ENCODE measurements at regions not wholly inside any gene's neighbourhood (a gene's known extent, or its start where the extent isn't known, plus 50 kb on each side); places are given as distances from the start of the nearest gene placed in this dataset.

DNA sequence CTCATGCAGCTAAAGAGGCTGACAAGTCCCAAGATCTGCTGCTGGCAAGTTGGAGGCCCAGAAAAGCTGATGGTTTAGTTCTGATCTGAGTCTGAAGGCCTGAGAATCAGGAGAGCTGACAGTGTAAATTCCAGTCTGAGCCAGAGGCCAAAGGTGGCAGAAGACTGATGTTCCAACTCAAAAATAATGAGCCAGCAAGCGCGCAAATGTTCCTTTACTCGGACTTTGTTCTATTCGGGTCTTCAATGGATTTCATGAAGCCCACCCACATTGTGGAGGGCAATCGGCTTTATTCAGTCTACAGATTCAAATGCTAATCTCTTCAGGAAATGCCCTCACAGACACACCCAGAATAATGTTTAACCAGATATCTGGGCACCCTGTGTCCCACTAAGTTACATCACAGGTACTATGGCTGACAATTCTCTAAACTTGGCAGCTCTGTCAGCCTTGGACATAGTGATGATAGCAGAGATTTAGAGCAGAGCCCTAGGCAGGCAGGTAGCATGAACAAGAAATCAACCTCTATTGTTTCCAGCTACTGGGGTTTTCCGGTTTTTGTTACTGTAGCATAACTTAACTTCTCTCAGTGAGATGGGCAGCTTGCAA, 318.5 kb downstream of the HRH4 start:
- 63% methylated on average over 1 of the region's 6 CpGs for WGBS (ENCODE audit: insufficient coverage, low lambda C conversion rate)

DNA sequence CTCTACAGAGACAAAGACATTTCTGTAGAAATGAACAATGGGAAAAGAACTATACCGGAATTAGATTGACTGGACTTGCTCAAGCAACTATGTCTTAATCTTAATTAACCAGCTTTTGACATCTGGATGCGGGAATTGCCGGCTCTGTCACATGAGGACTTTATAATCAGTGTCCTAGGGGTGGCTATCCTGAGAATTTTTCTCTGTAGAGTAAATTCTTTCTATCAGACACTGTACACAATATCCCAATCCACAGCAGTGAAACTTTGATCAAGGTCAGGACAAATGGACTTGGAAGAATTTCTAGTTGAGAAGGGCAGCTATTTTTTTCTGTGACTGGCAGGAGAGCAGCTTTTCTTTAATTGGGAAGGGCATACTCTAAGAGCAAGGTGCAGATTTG, 322.1 kb downstream of the HRH4 start:
- peaks cover 30% of the 10 kb centered on the region for H3K4me1 ChIP-seq (ENCODE audit: control insufficient read depth, insufficient read depth, low read length)
- WGBS (ENCODE audit: insufficient coverage, low lambda C conversion rate), result no CpG with 5 or more reads among the region's 3 CpGs
- DNase-seq, result peak; percentile 49 to 75
- peak overlapping the region; percentile 56 for H3K27ac ChIP-seq (ENCODE audit: low read length)
- H3K9me3 ChIP-seq (ENCODE audit: control insufficient read depth, low read depth, low read length), result no peaks in the 10 kb centered on the region
- H3K4me3 ChIP-seq (ENCODE audit: low read length), result no peak overlapping the region
- no peaks in the 10 kb centered on the region for H3K27me3 ChIP-seq (ENCODE audit: control insufficient read depth, insufficient read depth, low read length)
- H3K36me3 ChIP-seq (ENCODE audit: control insufficient read depth, insufficient read depth, low read length), result no peaks in the 10 kb centered on the region

More for the DNA sequence above, 318.5 kb downstream of the HRH4 start:
- Histone ChIP-seq H3K4me1 (ENCODE audit: control insufficient read depth, insufficient read depth, low read length) (peaks cover 39% of the 10 kb centered on the region), H3K27ac (ENCODE audit: low read length) (peak overlapping the region; percentile 78), H3K27me3 (ENCODE audit: control insufficient read depth, insufficient read depth, low read length) (no peaks in the 10 kb centered on the region), H3K36me3 (ENCODE audit: control insufficient read depth, insufficient read depth, low read length) (no peaks in the 10 kb centered on the region), H3K9me3 (ENCODE audit: control insufficient read depth, low read depth, low read length) (no peaks in the 10 kb centered on the region), H3K4me3 (ENCODE audit: low read length) (no peak overlapping the region)
- peak; percentile 68 to 88 for DNase-seq

DNA sequence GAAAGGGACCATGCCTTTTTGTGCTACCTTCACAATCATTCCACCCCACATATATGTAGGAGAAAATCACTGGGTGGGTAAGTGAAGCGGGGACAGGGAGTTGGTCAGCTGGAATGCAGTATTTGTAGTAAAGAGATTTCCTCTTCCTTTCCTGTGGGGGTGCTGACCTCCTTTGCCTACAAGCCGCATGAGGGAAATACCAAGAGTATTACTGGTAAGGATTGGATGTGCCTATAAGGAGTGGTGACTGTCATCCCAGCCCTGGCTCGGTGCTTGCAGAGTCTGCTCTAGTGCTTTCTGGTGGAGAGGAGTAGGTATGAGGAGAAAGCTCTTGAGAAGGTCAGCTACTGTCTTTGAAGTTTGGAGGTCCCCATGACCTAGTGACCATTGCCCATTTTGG, 324.6 kb downstream of the HRH4 start:
- peaks cover 14% of the 10 kb centered on the region for H3K4me1 ChIP-seq (ENCODE audit: control insufficient read depth, insufficient read depth, low read length)
- no peaks in the 10 kb centered on the region for H3K27me3 ChIP-seq (ENCODE audit: control insufficient read depth, insufficient read depth, low read length)
- no peak overlapping the region for H3K27ac ChIP-seq (ENCODE audit: low read length)
- DNase-seq, result no peak
- H3K9me3 ChIP-seq (ENCODE audit: control insufficient read depth, low read depth, low read length), result no peaks in the 10 kb centered on the region
- WGBS (ENCODE audit: insufficient coverage, low lambda C conversion rate), result no CpG with 5 or more reads among the region's 3 CpGs
- no peak overlapping the region for H3K4me3 ChIP-seq (ENCODE audit: low read length)
- no peaks in the 10 kb centered on the region for H3K36me3 ChIP-seq (ENCODE audit: control insufficient read depth, insufficient read depth, low read length)

DNA sequence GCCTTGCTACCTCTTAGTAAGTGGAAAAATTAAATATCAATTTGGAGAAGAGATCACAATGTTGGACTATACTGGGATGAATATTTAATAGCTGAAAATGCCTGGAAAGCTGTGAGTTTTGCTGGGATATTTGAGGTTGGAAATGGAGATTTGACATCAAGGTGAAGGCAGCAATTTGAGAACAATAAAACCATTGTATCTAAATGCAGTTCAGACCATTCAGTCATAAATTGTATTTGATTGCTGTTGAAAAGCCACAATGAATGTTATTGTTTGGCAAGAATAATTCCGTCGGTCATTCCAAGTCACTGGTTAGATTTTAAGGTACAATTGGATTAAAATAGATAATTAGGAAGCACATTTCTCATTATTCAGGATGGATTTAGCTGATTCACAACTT, 325.6 kb downstream of the HRH4 start:
- Histone ChIP-seq H3K4me1 (ENCODE audit: control insufficient read depth, insufficient read depth, low read length) (peaks cover 12% of the 10 kb centered on the region), H3K27ac (ENCODE audit: low read length) (no peak overlapping the region), H3K27me3 (ENCODE audit: control insufficient read depth, insufficient read depth, low read length) (no peaks in the 10 kb centered on the region), H3K4me3 (ENCODE audit: low read length) (no peak overlapping the region), H3K9me3 (ENCODE audit: control insufficient read depth, low read depth, low read length) (no peaks in the 10 kb centered on the region), H3K36me3 (ENCODE audit: control insufficient read depth, insufficient read depth, low read length) (no peaks in the 10 kb centered on the region)
- WGBS (ENCODE audit: insufficient coverage, low lambda C conversion rate), result no CpG with 5 or more reads among the region's 2 CpGs
- no peak for DNase-seq

DNA sequence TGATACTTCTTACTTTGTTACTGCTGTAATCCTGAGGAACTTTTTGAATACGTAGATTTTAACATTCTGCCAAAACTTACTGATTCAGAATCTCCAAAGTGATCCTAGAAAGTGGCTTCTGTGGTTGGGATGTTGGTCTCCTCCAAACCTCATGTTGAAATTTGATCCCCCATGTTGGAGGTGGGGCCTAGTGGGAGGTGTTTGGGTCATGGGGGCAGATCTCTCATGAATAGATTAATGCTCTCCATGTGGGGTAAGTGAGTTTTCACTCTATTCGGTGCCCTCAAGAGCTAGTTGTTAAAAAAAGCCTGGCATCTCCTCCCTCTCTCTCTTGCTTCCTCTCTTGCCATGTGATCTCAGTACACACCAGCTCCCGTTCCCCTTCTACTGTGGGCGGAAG, 329.9 kb downstream of the HRH4 start:
- Histone ChIP-seq H3K4me3 (ENCODE audit: low read length) (no peak overlapping the region), H3K36me3 (ENCODE audit: control insufficient read depth, insufficient read depth, low read length) (no peaks in the 10 kb centered on the region), H3K4me1 (ENCODE audit: control insufficient read depth, insufficient read depth, low read length) (peaks cover 6% of the 10 kb centered on the region), H3K27me3 (ENCODE audit: control insufficient read depth, insufficient read depth, low read length) (no peaks in the 10 kb centered on the region), H3K9me3 (ENCODE audit: control insufficient read depth, low read depth, low read length) (no peaks in the 10 kb centered on the region), H3K27ac (ENCODE audit: low read length) (no peak overlapping the region)
- DNase-seq, result no peak
- 80% methylated on average over 1 of the region's 4 CpGs for WGBS (ENCODE audit: insufficient coverage, low lambda C conversion rate)

DNA sequence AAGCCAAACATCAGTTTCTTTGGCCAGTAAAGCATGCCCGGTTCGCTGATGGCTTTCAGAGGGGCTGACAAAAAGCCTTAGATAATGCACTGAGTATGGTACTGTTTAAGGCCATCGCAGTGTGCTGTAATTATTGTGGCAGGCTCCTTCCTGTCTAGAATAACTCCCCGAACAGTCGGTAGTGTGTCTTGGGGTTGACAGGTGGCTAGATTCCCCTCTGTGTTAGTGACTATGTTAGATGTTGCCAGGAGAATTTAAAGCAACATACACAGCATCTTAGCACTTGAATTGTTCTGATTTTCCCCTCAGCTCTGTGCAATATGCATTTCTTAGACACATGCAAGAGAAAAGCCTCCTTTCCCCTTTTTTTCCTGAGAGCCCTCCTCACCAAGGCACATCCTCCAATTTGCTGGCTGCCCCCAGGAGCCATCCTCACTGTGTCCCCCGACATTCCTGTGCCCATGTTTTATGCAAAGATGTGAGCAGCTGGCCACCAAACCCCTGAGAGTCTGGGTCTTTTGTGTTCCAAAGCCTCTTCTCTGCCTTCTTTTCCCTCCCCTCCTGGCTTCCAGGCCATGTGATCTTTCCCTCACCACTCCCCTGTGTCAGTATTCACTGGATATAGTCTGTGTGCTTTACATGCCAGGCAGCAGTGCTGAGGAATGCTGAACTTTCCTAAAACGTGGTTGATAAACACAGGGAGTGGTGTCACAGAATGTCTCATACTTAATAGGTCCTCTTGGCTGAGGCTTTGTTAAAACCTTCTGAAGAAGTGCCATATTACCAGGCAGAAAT, 331.5 kb downstream of the HRH4 start:
- Histone ChIP-seq H3K9me3 (ENCODE audit: control insufficient read depth, low read depth, low read length) (no peaks in the 10 kb centered on the region), H3K27ac (ENCODE audit: low read length) (no peak overlapping the region), H3K4me1 (ENCODE audit: control insufficient read depth, insufficient read depth, low read length) (peaks cover 6% of the 10 kb centered on the region), H3K27me3 (ENCODE audit: control insufficient read depth, insufficient read depth, low read length) (no peaks in the 10 kb centered on the region), H3K4me3 (ENCODE audit: low read length) (no peak overlapping the region), H3K36me3 (ENCODE audit: control insufficient read depth, insufficient read depth, low read length) (no peaks in the 10 kb centered on the region)
- DNase-seq, result no peak
- no CpG with 5 or more reads among the region's 7 CpGs for WGBS (ENCODE audit: insufficient coverage, low lambda C conversion rate)

DNA sequence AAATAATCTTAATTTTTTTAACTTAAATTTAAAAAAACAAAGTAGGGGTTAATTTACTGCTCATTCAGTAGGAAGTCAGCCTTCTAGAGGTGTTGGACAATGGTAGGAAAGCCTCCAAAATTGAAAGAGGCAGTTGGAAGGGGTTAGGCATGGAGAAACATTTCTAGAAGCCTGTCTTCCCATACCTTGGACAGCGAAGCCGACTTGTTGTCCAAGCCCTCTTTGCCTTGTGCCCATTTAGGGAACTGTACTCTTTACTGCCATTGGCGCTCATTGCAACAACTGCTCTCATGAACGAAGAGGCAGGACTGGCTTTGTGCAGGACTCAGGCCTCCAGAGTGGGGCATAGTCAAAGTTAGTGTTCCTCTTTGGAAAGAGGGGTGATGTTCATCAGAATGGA, 333.3 kb downstream of the HRH4 start:
- no CpG with 5 or more reads among the region's 4 CpGs for WGBS (ENCODE audit: insufficient coverage, low lambda C conversion rate)
- no peaks in the 10 kb centered on the region for H3K36me3 ChIP-seq (ENCODE audit: control insufficient read depth, insufficient read depth, low read length)
- no peak overlapping the region for H3K27ac ChIP-seq (ENCODE audit: low read length)
- no peak overlapping the region for H3K4me3 ChIP-seq (ENCODE audit: low read length)
- no peaks in the 10 kb centered on the region for H3K27me3 ChIP-seq (ENCODE audit: control insufficient read depth, insufficient read depth, low read length)
- peaks cover 6% of the 10 kb centered on the region for H3K4me1 ChIP-seq (ENCODE audit: control insufficient read depth, insufficient read depth, low read length)
- H3K9me3 ChIP-seq (ENCODE audit: control insufficient read depth, low read depth, low read length), result no peaks in the 10 kb centered on the region
- DNase-seq, result no peak

DNA sequence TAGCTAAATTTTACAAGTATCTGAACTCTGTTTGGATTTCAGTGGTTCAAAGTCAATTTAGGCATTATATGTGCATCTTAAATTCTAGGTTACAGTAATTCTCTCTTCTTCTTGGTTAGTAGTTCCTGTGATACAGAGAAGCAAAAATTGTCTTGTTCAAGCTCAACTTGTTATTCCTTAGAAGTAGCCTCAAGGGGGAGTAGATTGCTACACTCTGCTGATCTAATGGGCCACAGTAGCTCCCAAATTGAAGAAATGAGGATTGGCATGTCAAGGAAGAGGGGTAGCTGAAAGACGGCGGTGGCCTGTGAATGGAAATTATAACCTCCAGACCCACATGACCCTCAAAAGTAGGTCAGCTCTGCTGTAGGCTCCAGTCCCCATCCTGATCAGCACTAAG, 334.7 kb downstream of the HRH4 start:
- no peaks in the 10 kb centered on the region for H3K27me3 ChIP-seq (ENCODE audit: control insufficient read depth, insufficient read depth, low read length)
- no peaks in the 10 kb centered on the region for H3K36me3 ChIP-seq (ENCODE audit: control insufficient read depth, insufficient read depth, low read length)
- peaks cover 6% of the 10 kb centered on the region for H3K4me1 ChIP-seq (ENCODE audit: control insufficient read depth, insufficient read depth, low read length)
- no CpG with 5 or more reads among the region's 2 CpGs for WGBS (ENCODE audit: insufficient coverage, low lambda C conversion rate)
- DNase-seq, result no peak
- H3K9me3 ChIP-seq (ENCODE audit: control insufficient read depth, low read depth, low read length), result no peaks in the 10 kb centered on the region
- no peak overlapping the region for H3K27ac ChIP-seq (ENCODE audit: low read length)
- H3K4me3 ChIP-seq (ENCODE audit: low read length), result no peak overlapping the region

DNA sequence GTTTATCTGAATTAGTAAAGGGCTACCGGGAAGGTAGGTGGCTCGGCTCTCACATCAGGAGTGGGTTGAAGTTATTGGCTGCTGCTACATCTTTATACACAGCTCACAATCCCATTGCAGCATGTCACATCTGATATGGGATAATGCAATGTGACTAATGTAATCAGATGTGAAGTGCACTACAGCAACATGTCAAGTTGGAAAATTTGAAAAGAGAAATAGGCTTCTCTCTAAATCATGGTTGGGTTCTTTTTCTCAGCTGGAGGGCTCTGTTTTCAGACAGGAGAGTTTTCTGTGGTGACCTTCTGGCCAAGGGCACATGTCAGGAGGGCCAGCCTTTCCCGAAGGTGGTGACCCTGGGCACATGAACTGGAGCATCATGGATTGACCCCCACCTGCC, 337.5 kb downstream of the HRH4 start:
- Histone ChIP-seq H3K4me1 (ENCODE audit: control insufficient read depth, insufficient read depth, low read length) (peaks cover 4% of the 10 kb centered on the region), H3K27ac (ENCODE audit: low read length) (no peak overlapping the region)
- WGBS (ENCODE audit: insufficient coverage, low lambda C conversion rate), result no CpG with 5 or more reads among the region's 3 CpGs

DNA sequence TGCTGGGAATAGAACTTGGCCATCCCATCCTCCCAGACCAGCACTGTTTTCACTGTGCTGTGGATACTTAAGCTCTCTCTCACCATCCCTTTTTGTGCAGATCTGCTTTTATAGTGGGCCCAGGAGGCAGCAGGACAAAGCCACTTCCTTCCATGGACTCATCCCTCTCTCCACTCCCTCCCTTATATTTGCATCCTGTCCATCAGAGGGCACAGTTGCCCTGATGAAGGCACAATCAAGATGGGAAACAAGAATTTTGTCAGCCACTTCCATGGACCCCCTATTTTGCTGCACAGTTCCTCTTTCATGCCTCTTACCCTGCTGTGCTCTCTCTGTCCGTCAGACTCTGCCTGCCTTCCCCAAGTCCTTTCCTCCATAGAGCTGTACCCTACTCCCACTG, 338.7 kb downstream of the HRH4 start:
- WGBS (ENCODE audit: insufficient coverage, low lambda C conversion rate), result 75% methylated on average over 1 of the region's 1 CpG
- no peaks in the 10 kb centered on the region for H3K36me3 ChIP-seq (ENCODE audit: control insufficient read depth, insufficient read depth, low read length)
- H3K27ac ChIP-seq (ENCODE audit: low read length), result no peak overlapping the region
- H3K9me3 ChIP-seq (ENCODE audit: control insufficient read depth, low read depth, low read length), result no peaks in the 10 kb centered on the region
- DNase-seq, result no peak
- no peaks in the 10 kb centered on the region for H3K27me3 ChIP-seq (ENCODE audit: control insufficient read depth, insufficient read depth, low read length)
- no peak overlapping the region for H3K4me3 ChIP-seq (ENCODE audit: low read length)
- H3K4me1 ChIP-seq (ENCODE audit: control insufficient read depth, insufficient read depth, low read length), result peaks cover 4% of the 10 kb centered on the region

More for the DNA sequence above, 337.5 kb downstream of the HRH4 start:
- Histone ChIP-seq H3K4me3 (ENCODE audit: low read length) (no peak overlapping the region), H3K27me3 (ENCODE audit: control insufficient read depth, insufficient read depth, low read length) (no peaks in the 10 kb centered on the region), H3K9me3 (ENCODE audit: control insufficient read depth, low read depth, low read length) (no peaks in the 10 kb centered on the region), H3K36me3 (ENCODE audit: control insufficient read depth, insufficient read depth, low read length) (no peaks in the 10 kb centered on the region)
- no peak for DNase-seq

DNA sequence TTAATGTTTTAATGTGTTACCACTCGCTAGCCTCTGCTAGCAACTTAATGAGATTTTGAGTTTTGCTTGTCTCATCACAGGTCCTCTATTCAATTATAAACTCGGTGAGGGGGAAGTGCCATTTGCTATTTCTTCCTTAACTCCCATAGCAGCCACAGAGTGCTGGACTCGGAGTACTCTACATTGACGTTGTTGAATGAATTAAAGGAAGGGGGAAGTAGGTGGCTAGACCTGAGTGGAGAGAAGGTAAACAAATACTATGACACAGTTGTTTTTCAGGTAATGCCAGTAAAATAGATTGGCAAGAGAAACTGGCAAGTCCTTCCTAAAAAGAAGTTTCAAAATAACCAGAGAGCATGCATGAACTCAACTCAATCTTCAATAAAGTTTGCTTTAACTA, 339.3 kb downstream of the HRH4 start:
- peaks cover 4% of the 10 kb centered on the region for H3K4me1 ChIP-seq (ENCODE audit: control insufficient read depth, insufficient read depth, low read length)
- no peak overlapping the region for H3K27ac ChIP-seq (ENCODE audit: low read length)
- H3K27me3 ChIP-seq (ENCODE audit: control insufficient read depth, insufficient read depth, low read length), result no peaks in the 10 kb centered on the region
- no peak overlapping the region for H3K4me3 ChIP-seq (ENCODE audit: low read length)
- no peaks in the 10 kb centered on the region for H3K9me3 ChIP-seq (ENCODE audit: control insufficient read depth, low read depth, low read length)
- H3K36me3 ChIP-seq (ENCODE audit: control insufficient read depth, insufficient read depth, low read length), result no peaks in the 10 kb centered on the region
- no CpG with 5 or more reads among the region's 4 CpGs for WGBS (ENCODE audit: insufficient coverage, low lambda C conversion rate)
- no peak for DNase-seq
